PC-3 (cell line): ENCODE measurements at regions not wholly inside any gene's neighbourhood (a gene's known extent, or its start where the extent isn't known, plus 50 kb on each side); places are given as distances from the start of the nearest gene placed in this dataset.

ENCODE experiments used
- CTCF ChIP-seq: fragments of 300-600 bp; sonication (generic); conservative IDR thresholded peaks from 2 replicates; pipeline ENCODE4 v1.5.1; 2017; ENCODE audit warnings: antibody characterized with exemption, low read depth, mild to moderate bottlenecking, low read length
- EZH2 ChIP-seq: fragments of 300-600 bp; sonication (generic); IDR thresholded peaks from one replicate; pipeline ENCODE4 v1.6.1; 2017; ENCODE audit warnings: antibody characterized with exemption, mild to moderate bottlenecking, low read length; ENCODE audit not compliant: unreplicated experiment
- EZH2phosphoT487 ChIP-seq: fragments of 300-600 bp; sonication (generic); IDR thresholded peaks from 2 replicates; pipeline ENCODE4 v1.6.1; 2018; ENCODE audit warnings: mild to moderate bottlenecking, antibody characterized with exemption, low read length, borderline replicate concordance

DNA sequence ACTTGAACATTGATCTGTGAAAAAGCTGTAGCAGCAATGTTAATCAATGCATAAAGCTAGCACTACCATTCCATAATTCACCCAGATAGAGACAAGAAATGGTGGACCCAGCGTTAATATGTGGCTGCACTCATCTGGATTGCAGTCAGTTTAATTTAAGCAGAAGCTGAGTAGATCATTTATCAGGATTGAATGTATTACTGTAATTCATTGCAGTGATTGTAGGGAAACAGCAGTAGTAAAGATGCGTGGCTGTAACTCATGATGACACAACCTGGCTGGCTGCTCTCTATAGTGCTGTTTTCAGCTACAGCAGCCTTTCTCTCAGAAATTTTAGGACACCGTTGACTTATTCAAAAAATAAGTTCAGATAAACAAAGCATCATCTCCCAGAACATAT, 499.5 kb upstream of the SLITRK6 start:
- TF ChIP-seq CTCF: no peak
- no peak for TF ChIP-seq EZH2
- TF ChIP-seq EZH2phosphoT487: no peak
